Prostate gland (tissue), 2 donors: ENCODE measurements at regions not wholly inside any gene's neighbourhood (a gene's known extent, or its start where the extent isn't known, plus 50 kb on each side); places are given as distances from the start of the nearest gene placed in this dataset.

Experiments used
- DNase-seq: peaks from one replicate; pipeline ENCODE4 v3.0.0-alpha.2; 2019; ENCODE audit warnings: low spot score
- H3K27ac ChIP-seq, 2 donors: fragments of 200-600 bp; sonication (generic); 2 replicates each; pipeline ENCODE4 v1.5.1; 2017 to 2019
- H3K27me3 ChIP-seq: fragments of 200-600 bp; sonication (generic); replicated peaks from 2 replicates; pipeline ENCODE4 v1.5.1; 2019; ENCODE audit not compliant: insufficient read depth
- H3K36me3 ChIP-seq, 2 donors: fragments of 200-600 bp; sonication (generic); 1 replicate in 1 of 2; 2 replicates in 1 of 2; pipeline versions ENCODE4 v1.5.1 to v1.8.1; 2017 to 2019
- H3K4me1 ChIP-seq: fragments of 200-600 bp; sonication (generic); replicated peaks from 2 replicates; pipeline ENCODE4 v1.5.1; 2019
- H3K4me3 ChIP-seq, 2 donors: fragments of 200-600 bp; sonication (generic); 2 replicates each; pipeline ENCODE4 v1.5.1; 2017 to 2019
- H3K9me3 ChIP-seq: fragments of 200-600 bp; sonication (generic); 2 replicates; pipeline ENCODE4 v1.5.1; 2017
- CTCF ChIP-seq, 4 experiments: fragments of 200-600 bp in 2 of 4; fragments of 450-650 bp in 2 of 4; sonication (generic) in 2 of 4; IDR thresholded peaks; 1 replicate in 3 of 4; 2 replicates in 1 of 4; pipeline ENCODE4 v1.5.1; 2016 to 2019; ENCODE audit warnings: antibody characterized with exemption in 4 of 4, mild to moderate bottlenecking in 2 of 4, moderate library complexity in 2 of 4
- POLR2A ChIP-seq: fragments of 450-650 bp; IDR thresholded peaks from one replicate; pipeline ENCODE4 v1.6.1; 2016; ENCODE audit warnings: antibody characterized with exemption, mild to moderate bottlenecking
- POLR2AphosphoS5 ChIP-seq: sonication (generic); formaldehyde crosslinking; IDR thresholded peaks from one replicate; pipeline ENCODE4 v1.6.1; 2017; ENCODE audit warnings: antibody characterized with exemption
- WGBS: methylation state at CpG from one replicate; pipeline ENCODE4 v1.1.5; 2018; 5-methylcytosine and 5-hydroxymethylcytosine counted together
- intact Hi-C: fragments of 100-400 bp; cut with DNase I; formaldehyde crosslinking; loops from one replicate; pipeline ENCODE4 v1.14.2; 2022

GRCh38 chr7:28300488-28300887, 111.8 kb upstream of the CREB5 start:
- Histone ChIP-seq H3K4me3 (no peak overlapping the region), H3K27ac (no peak overlapping the region), H3K4me1 (no peaks in the 10 kb centered on the region), H3K27me3 (no peaks in the 10 kb centered on the region), H3K9me3 (no peaks in the 10 kb centered on the region), H3K36me3 (no peaks in the 10 kb centered on the region)
- TF ChIP-seq POLR2A (no peak), POLR2AphosphoS5 (no peak), CTCF (IDR thresholded peaks at IDR 0.05) (no peak)
- WGBS, result 70% methylated on average over 5 of the region's 5 CpGs
- intact Hi-C loops, result no loop called here
- DNase-seq, result no peak

- no peaks in the 10 kb centered on the region for H3K9me3 ChIP-seq
- H3K4me3 ChIP-seq, result no peak overlapping the region
- WGBS, result 39% methylated on average over 5 of the region's 5 CpGs
- peak; percentile 39 for DNase-seq
- H3K36me3 ChIP-seq, result no peaks in the 10 kb centered on the region
- intact Hi-C loops, result no loop called here
- H3K4me1 ChIP-seq, result no peaks in the 10 kb centered on the region
- no peaks in the 10 kb centered on the region for H3K27me3 ChIP-seq
- TF ChIP-seq CTCF (IDR thresholded peaks at IDR 0.05) (no peak), POLR2AphosphoS5 (peak; percentile 8)
- no peak overlapping the region for H3K27ac ChIP-seq
Measured at GRCh38 chr7:28301148-28301641, 111.1 kb upstream of the CREB5 start.

- H3K4me1 ChIP-seq, result no peaks in the 10 kb centered on the region
- H3K36me3 ChIP-seq, result no peaks in the 10 kb centered on the region
- intact Hi-C loops, result no loop called here
- TF ChIP-seq POLR2AphosphoS5 (no peak), POLR2A (no peak), CTCF (IDR thresholded peaks at IDR 0.05) (no peak)
- H3K27me3 ChIP-seq, result no peaks in the 10 kb centered on the region
- no peak overlapping the region for H3K4me3 ChIP-seq
- H3K9me3 ChIP-seq, result no peaks in the 10 kb centered on the region
- no peak overlapping the region for H3K27ac ChIP-seq
- DNase-seq, result no peak
Measured at GRCh38 chr7:28304290-28304689, 108.0 kb upstream of the CREB5 start.

- H3K4me1 ChIP-seq, result no peaks in the 10 kb centered on the region
- no peak overlapping the region for H3K27ac ChIP-seq
- H3K27me3 ChIP-seq, result no peaks in the 10 kb centered on the region
- intact Hi-C loops, result no loop called here
- H3K4me3 ChIP-seq, result no peak overlapping the region
- H3K36me3 ChIP-seq, result no peaks in the 10 kb centered on the region
- TF ChIP-seq POLR2AphosphoS5 (no peak), POLR2A (no peak), CTCF (IDR thresholded peaks at IDR 0.05) (no peak)
- DNase-seq, result no peak
- WGBS, result 84% methylated on average over 4 of the region's 4 CpGs
- H3K9me3 ChIP-seq, result no peaks in the 10 kb centered on the region
Measured at GRCh38 chr7:28309704-28310459, 102.4 kb upstream of the CREB5 start.

- H3K27ac ChIP-seq, result no peak overlapping the region
- no peaks in the 10 kb centered on the region for H3K4me1 ChIP-seq
- no peaks in the 10 kb centered on the region for H3K27me3 ChIP-seq
- 64% methylated on average over 6 of the region's 6 CpGs for WGBS
- intact Hi-C loops, result no loop called here
- no peak overlapping the region for H3K4me3 ChIP-seq
- no peaks in the 10 kb centered on the region for H3K9me3 ChIP-seq
- no peak for DNase-seq
- no peak for TF ChIP-seq POLR2AphosphoS5
- no peak for TF ChIP-seq POLR2A
- TF ChIP-seq CTCF (IDR thresholded peaks at IDR 0.05), result no peak
- H3K36me3 ChIP-seq, result no peaks in the 10 kb centered on the region
Measured at GRCh38 chr7:28310460-28310848, 101.9 kb upstream of the CREB5 start.
